RWPE2 (cell line): ENCODE measurements at regions not wholly inside any gene's neighbourhood (a gene's known extent, or its start where the extent isn't known, plus 50 kb on each side); places are given as distances from the start of the nearest gene placed in this dataset.

Source experiments
- ATAC-seq: fragments of 200-7000 bp; cut with Tn5 transposase; 3 replicates; pipeline ENCODE4 v1.9.1; 2021; ENCODE audit warnings: low read depth
- DNase-seq: peaks from one replicate; pipeline ENCODE4 v3.0.0-alpha.2; 2020; ENCODE audit warnings: low spot score
- H3K27ac ChIP-seq: fragments of 450-650 bp; 2 replicates; pipeline ENCODE4 v1.5.1; 2017; ENCODE audit warnings: mild to moderate bottlenecking; ENCODE audit not compliant: poor library complexity, severe bottlenecking
- H3K27me3 ChIP-seq: fragments of 250-450 bp; sonication (Bioruptor Pico); 2 replicates; pipeline ENCODE4 v1.5.1; 2021; ENCODE audit warnings: mild to moderate bottlenecking, moderate library complexity; ENCODE audit not compliant: insufficient read depth, poor library complexity, severe bottlenecking
- H3K36me3 ChIP-seq: fragments of 250-450 bp; sonication (Bioruptor Pico); 2 replicates; pipeline ENCODE4 v1.5.1; 2020; ENCODE audit warnings: low read depth, mild to moderate bottlenecking, moderate library complexity
- H3K4me1 ChIP-seq: fragments of 250-450 bp; sonication (Bioruptor Pico); 2 replicates; pipeline ENCODE4 v1.5.1; 2021; ENCODE audit warnings: mild to moderate bottlenecking, moderate library complexity; ENCODE audit not compliant: insufficient read depth, poor library complexity, severe bottlenecking
- H3K4me3 ChIP-seq: fragments of 250-450 bp; sonication (Bioruptor Pico); 2 replicates; pipeline ENCODE4 v1.5.1; 2021; ENCODE audit warnings: mild to moderate bottlenecking, moderate library complexity; ENCODE audit not compliant: severe bottlenecking
- H3K9me3 ChIP-seq: fragments of 250-450 bp; sonication (Bioruptor Pico); 2 replicates; pipeline ENCODE4 v1.5.1; 2021; ENCODE audit warnings: mild to moderate bottlenecking, moderate library complexity; ENCODE audit not compliant: severe bottlenecking
- CTCF ChIP-seq: fragments of 450-650 bp; IDR thresholded peaks from one replicate; pipeline ENCODE4 v1.5.1; 2017; ENCODE audit warnings: mild to moderate bottlenecking, moderate library complexity; ENCODE audit not compliant: poor library complexity, severe bottlenecking

- H3K27ac ChIP-seq: no peak overlapping the region
- H3K4me1 ChIP-seq: no peaks in the 10 kb centered on the region
- DNase-seq (no peak), ATAC-seq (no peak)
- H3K9me3 ChIP-seq: no peaks in the 10 kb centered on the region
- H3K36me3 ChIP-seq: no peaks in the 10 kb centered on the region
- TF ChIP-seq CTCF: no peak
- H3K27me3 ChIP-seq: peaks cover 8% of the 10 kb centered on the region
- H3K4me3 ChIP-seq: no peak overlapping the region
Observed at GRCh38 chr10:63783882-63784281, 262.7 kb downstream of the REEP3 start.

GRCh38 chr10:63788152-63788821 is 267.1 kb downstream of the REEP3 start:
- Histone ChIP-seq H3K4me1 (no peaks in the 10 kb centered on the region), H3K9me3 (no peaks in the 10 kb centered on the region), H3K27me3 (peaks cover 4% of the 10 kb centered on the region), H3K27ac (no peak overlapping the region), H3K4me3 (no peak overlapping the region), H3K36me3 (no peaks in the 10 kb centered on the region)
- DNase-seq: no peak
- TF ChIP-seq CTCF: no peak
- no peak for ATAC-seq

- no peaks in the 10 kb centered on the region for H3K9me3 ChIP-seq
- H3K4me3 ChIP-seq: no peak overlapping the region
- no peaks in the 10 kb centered on the region for H3K27me3 ChIP-seq
- H3K36me3 ChIP-seq: no peaks in the 10 kb centered on the region
- DNase-seq (no peak), ATAC-seq (no peak)
- no peaks in the 10 kb centered on the region for H3K4me1 ChIP-seq
- no peak for TF ChIP-seq CTCF
- H3K27ac ChIP-seq: no peak overlapping the region
Observed at GRCh38 chr10:63795094-63795860, 274.1 kb downstream of the REEP3 start.

- Histone ChIP-seq H3K4me3 (no peak overlapping the region), H3K36me3 (no peaks in the 10 kb centered on the region), H3K9me3 (no peaks in the 10 kb centered on the region), H3K27ac (no peak overlapping the region), H3K27me3 (no peaks in the 10 kb centered on the region), H3K4me1 (no peaks in the 10 kb centered on the region)
- ATAC-seq: peak; percentile 92
- no peak for TF ChIP-seq CTCF
- DNase-seq: no peak
Observed at GRCh38 chr10:63798599-63799498, 277.6 kb downstream of the REEP3 start.
